ENCODE measurements at regions not wholly inside any gene's neighbourhood (a gene's known extent, or its start where the extent isn't known, plus 50 kb on each side); places are given as distances from the start of the nearest gene placed in this dataset.

DNA sequence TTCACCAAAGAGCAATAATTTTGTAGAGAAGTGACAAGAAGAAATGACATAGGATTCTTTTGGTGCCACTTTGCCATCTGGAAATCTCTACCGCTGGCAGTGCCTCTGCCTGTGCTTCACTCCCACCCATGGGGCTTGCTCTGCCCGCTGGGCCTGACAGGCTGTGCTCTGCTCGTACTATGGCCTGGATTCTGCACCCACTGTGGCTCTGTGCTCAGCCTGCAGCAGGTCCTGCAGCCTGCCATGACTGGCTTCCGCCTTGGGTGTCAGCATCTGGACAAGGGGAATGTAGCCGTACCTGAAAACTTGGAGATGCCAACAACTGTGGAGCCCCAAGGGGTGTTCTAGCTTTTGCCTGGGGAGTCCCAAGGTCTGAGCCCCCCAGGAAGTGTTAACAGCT lies 792.3 kb downstream of the CDH8 start:
- H3K9me3 Mint-ChIP-seq = peaks cover 2% of the 10 kb centered on the region; the same call in 1 of the 3 replicates

More for the DNA sequence above, 792.3 kb downstream of the CDH8 start:
- H3K27me3 ChIP-seq (ENCODE audit: insufficient read depth) = no peaks in the 10 kb centered on the region
- H4K20me1 ChIP-seq (replicated peaks; ENCODE audit: insufficient read depth) = no peaks in the 10 kb centered on the region
- H3K4me2 ChIP-seq = no peak overlapping the region
- H3F3A ChIP-seq (replicated peaks; ENCODE audit: low read depth) = no peaks in the 10 kb centered on the region
- TF ChIP-seq, protein P1, sequence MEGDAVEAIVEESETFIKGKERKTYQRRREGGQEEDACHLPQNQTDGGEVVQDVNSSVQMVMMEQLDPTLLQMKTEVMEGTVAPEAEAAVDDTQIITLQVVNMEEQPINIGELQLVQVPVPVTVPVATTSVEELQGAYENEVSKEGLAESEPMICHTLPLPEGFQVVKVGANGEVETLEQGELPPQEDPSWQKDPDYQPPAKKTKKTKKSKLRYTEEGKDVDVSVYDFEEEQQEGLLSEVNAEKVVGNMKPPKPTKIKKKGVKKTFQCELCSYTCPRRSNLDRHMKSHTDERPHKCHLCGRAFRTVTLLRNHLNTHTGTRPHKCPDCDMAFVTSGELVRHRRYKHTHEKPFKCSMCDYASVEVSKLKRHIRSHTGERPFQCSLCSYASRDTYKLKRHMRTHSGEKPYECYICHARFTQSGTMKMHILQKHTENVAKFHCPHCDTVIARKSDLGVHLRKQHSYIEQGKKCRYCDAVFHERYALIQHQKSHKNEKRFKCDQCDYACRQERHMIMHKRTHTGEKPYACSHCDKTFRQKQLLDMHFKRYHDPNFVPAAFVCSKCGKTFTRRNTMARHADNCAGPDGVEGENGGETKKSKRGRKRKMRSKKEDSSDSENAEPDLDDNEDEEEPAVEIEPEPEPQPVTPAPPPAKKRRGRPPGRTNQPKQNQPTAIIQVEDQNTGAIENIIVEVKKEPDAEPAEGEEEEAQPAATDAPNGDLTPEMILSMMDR (conservative IDR thresholded peaks at IDR 0.05; ENCODE audit: low read depth in 2 of 2) = no peak
- TF ChIP-seq ZNF114 (CRISPR knock-in tag; IDR thresholded peaks at IDR 0.05) = no peak
- TF ChIP-seq, protein P2, sequence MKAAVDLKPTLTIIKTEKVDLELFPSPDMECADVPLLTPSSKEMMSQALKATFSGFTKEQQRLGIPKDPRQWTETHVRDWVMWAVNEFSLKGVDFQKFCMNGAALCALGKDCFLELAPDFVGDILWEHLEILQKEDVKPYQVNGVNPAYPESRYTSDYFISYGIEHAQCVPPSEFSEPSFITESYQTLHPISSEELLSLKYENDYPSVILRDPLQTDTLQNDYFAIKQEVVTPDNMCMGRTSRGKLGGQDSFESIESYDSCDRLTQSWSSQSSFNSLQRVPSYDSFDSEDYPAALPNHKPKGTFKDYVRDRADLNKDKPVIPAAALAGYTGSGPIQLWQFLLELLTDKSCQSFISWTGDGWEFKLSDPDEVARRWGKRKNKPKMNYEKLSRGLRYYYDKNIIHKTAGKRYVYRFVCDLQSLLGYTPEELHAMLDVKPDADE (IDR thresholded peaks at IDR 0.05) = no peak
- TF ChIP-seq, protein P3, sequence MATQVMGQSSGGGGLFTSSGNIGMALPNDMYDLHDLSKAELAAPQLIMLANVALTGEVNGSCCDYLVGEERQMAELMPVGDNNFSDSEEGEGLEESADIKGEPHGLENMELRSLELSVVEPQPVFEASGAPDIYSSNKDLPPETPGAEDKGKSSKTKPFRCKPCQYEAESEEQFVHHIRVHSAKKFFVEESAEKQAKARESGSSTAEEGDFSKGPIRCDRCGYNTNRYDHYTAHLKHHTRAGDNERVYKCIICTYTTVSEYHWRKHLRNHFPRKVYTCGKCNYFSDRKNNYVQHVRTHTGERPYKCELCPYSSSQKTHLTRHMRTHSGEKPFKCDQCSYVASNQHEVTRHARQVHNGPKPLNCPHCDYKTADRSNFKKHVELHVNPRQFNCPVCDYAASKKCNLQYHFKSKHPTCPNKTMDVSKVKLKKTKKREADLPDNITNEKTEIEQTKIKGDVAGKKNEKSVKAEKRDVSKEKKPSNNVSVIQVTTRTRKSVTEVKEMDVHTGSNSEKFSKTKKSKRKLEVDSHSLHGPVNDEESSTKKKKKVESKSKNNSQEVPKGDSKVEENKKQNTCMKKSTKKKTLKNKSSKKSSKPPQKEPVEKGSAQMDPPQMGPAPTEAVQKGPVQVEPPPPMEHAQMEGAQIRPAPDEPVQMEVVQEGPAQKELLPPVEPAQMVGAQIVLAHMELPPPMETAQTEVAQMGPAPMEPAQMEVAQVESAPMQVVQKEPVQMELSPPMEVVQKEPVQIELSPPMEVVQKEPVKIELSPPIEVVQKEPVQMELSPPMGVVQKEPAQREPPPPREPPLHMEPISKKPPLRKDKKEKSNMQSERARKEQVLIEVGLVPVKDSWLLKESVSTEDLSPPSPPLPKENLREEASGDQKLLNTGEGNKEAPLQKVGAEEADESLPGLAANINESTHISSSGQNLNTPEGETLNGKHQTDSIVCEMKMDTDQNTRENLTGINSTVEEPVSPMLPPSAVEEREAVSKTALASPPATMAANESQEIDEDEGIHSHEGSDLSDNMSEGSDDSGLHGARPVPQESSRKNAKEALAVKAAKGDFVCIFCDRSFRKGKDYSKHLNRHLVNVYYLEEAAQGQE (IDR thresholded peaks at IDR 0.05; ENCODE audit: unreplicated experiment) = no peak
- TF ChIP-seq CREB1 (CRISPR knock-in tag; IDR thresholded peaks at IDR 0.05; ENCODE audit: low read depth) = no peak
- no peak for TF ChIP-seq POLR2AphosphoS5 (IDR thresholded peaks at IDR 0.05; ENCODE audit: low read depth)
- TF ChIP-seq STAT1 (IDR thresholded peaks at IDR 0.05; ENCODE audit: unreplicated experiment) = no peak
- no peaks in the 10 kb centered on the region for H3K36me3 Mint-ChIP-seq (ENCODE audit: low read depth)
- H3K4me1 Mint-ChIP-seq = peaks cover 4% of the 10 kb centered on the region
- peaks cover 3% of the 10 kb centered on the region for H3K27me3 Mint-ChIP-seq (ENCODE audit: insufficient read depth, low read depth, poor library complexity)
- no peak overlapping the region for H3K27ac ChIP-seq (ENCODE audit: low read depth)
- H2AFZ ChIP-seq = peak overlapping the region; percentile 58; the same call in 1 of the 2 replicates
- H3K9me2 ChIP-seq (ENCODE audit: insufficient read depth) = no peaks in the 10 kb centered on the region
- ATAC-seq = peak; percentile 52
- no peaks in the 10 kb centered on the region for H3K79me2 ChIP-seq (replicated peaks; ENCODE audit: insufficient read depth)
- H3K4me3 ChIP-seq = no peak overlapping the region
- H3K4me1 ChIP-seq (ENCODE audit: insufficient read depth) = no peaks in the 10 kb centered on the region
- no peak for DNase-seq (ENCODE audit: low spot score)
- no peaks in the 10 kb centered on the region for H3K36me3 ChIP-seq (ENCODE audit: insufficient read depth)
- H3K27ac Mint-ChIP-seq = no peak overlapping the region
- H3K4me3 Mint-ChIP-seq = no peak overlapping the region
